IPS-18a (cell line): ENCODE measurements at regions not wholly inside any gene's neighbourhood (a gene's known extent, or its start where the extent isn't known, plus 50 kb on each side); places are given as distances from the start of the nearest gene placed in this dataset.

Experiments
- H3K27ac ChIP-seq: one replicate; pipeline ENCODE4 v1.5.1; 2013; ENCODE audit warnings: low read length
- H3K27me3 ChIP-seq: one replicate; pipeline ENCODE4 v1.6.1; 2013; ENCODE audit warnings: mild to moderate bottlenecking, low read length; ENCODE audit not compliant: control insufficient read depth, insufficient read depth
- H3K36me3 ChIP-seq: one replicate; pipeline ENCODE4 v1.6.1; 2013; ENCODE audit warnings: low read depth, low read length; ENCODE audit not compliant: control insufficient read depth
- H3K4me1 ChIP-seq: one replicate; pipeline ENCODE4 v1.6.1; 2013; ENCODE audit warnings: low read depth, low read length; ENCODE audit not compliant: control insufficient read depth
- H3K4me3 ChIP-seq: one replicate; pipeline ENCODE4 v1.5.1; 2013; ENCODE audit warnings: low read length
- H3K9ac ChIP-seq: one replicate; pipeline ENCODE4 v1.6.1; 2013; ENCODE audit warnings: mild to moderate bottlenecking, low read length, moderate library complexity
- H3K9me3 ChIP-seq: one replicate; pipeline ENCODE4 v1.6.1; 2013; ENCODE audit warnings: low read depth, low read length; ENCODE audit not compliant: control insufficient read depth

GRCh38 chr10:8581521-8582225 is 527.2 kb downstream of the GATA3 start:
- no peak overlapping the region for H3K4me3 ChIP-seq
- no peaks in the 10 kb centered on the region for H3K4me1 ChIP-seq
- H3K27ac ChIP-seq, result no peak overlapping the region
- no peak overlapping the region for H3K9ac ChIP-seq
- H3K9me3 ChIP-seq, result no peaks in the 10 kb centered on the region
- H3K27me3 ChIP-seq, result no peaks in the 10 kb centered on the region
- H3K36me3 ChIP-seq, result no peaks in the 10 kb centered on the region

GRCh38 chr10:8583096-8583495 is 528.6 kb downstream of the GATA3 start:
- no peaks in the 10 kb centered on the region for H3K27me3 ChIP-seq
- H3K9me3 ChIP-seq, result no peaks in the 10 kb centered on the region
- H3K4me3 ChIP-seq, result no peak overlapping the region
- H3K9ac ChIP-seq, result no peak overlapping the region
- H3K36me3 ChIP-seq, result no peaks in the 10 kb centered on the region
- H3K4me1 ChIP-seq, result no peaks in the 10 kb centered on the region
- no peak overlapping the region for H3K27ac ChIP-seq

GRCh38 chr10:8584666-8585065 is 530.2 kb downstream of the GATA3 start:
- H3K4me1 ChIP-seq, result no peaks in the 10 kb centered on the region
- no peak overlapping the region for H3K4me3 ChIP-seq
- H3K9ac ChIP-seq, result no peak overlapping the region
- no peaks in the 10 kb centered on the region for H3K27me3 ChIP-seq
- no peaks in the 10 kb centered on the region for H3K9me3 ChIP-seq
- no peaks in the 10 kb centered on the region for H3K36me3 ChIP-seq
- no peak overlapping the region for H3K27ac ChIP-seq

GRCh38 chr10:8586504-8586903 is 532.0 kb downstream of the GATA3 start:
- no peak overlapping the region for H3K4me3 ChIP-seq
- no peaks in the 10 kb centered on the region for H3K27me3 ChIP-seq
- H3K9ac ChIP-seq, result no peak overlapping the region
- H3K4me1 ChIP-seq, result no peaks in the 10 kb centered on the region
- no peaks in the 10 kb centered on the region for H3K9me3 ChIP-seq
- H3K27ac ChIP-seq, result no peak overlapping the region
- H3K36me3 ChIP-seq, result no peaks in the 10 kb centered on the region

GRCh38 chr10:8588135-8588534 is 533.6 kb downstream of the GATA3 start:
- H3K36me3 ChIP-seq, result no peaks in the 10 kb centered on the region
- no peak overlapping the region for H3K9ac ChIP-seq
- no peak overlapping the region for H3K4me3 ChIP-seq
- H3K27me3 ChIP-seq, result no peaks in the 10 kb centered on the region
- no peaks in the 10 kb centered on the region for H3K9me3 ChIP-seq
- no peak overlapping the region for H3K27ac ChIP-seq
- no peaks in the 10 kb centered on the region for H3K4me1 ChIP-seq

GRCh38 chr10:8590518-8590917 is 536.0 kb downstream of the GATA3 start:
- Histone ChIP-seq H3K27ac (no peak overlapping the region), H3K9ac (no peak overlapping the region), H3K4me3 (no peak overlapping the region), H3K4me1 (no peaks in the 10 kb centered on the region), H3K36me3 (no peaks in the 10 kb centered on the region), H3K9me3 (no peaks in the 10 kb centered on the region), H3K27me3 (no peaks in the 10 kb centered on the region)

GRCh38 chr10:8591640-8592039 is 537.2 kb downstream of the GATA3 start:
- Histone ChIP-seq H3K4me3 (no peak overlapping the region), H3K36me3 (no peaks in the 10 kb centered on the region), H3K27me3 (no peaks in the 10 kb centered on the region), H3K27ac (no peak overlapping the region), H3K4me1 (no peaks in the 10 kb centered on the region), H3K9me3 (no peaks in the 10 kb centered on the region), H3K9ac (no peak overlapping the region)

GRCh38 chr10:8594176-8594575 is 539.7 kb downstream of the GATA3 start:
- Histone ChIP-seq H3K9ac (no peak overlapping the region), H3K9me3 (no peaks in the 10 kb centered on the region), H3K27ac (no peak overlapping the region), H3K36me3 (no peaks in the 10 kb centered on the region), H3K27me3 (no peaks in the 10 kb centered on the region), H3K4me3 (no peak overlapping the region), H3K4me1 (no peaks in the 10 kb centered on the region)

GRCh38 chr10:8594711-8595110 is 540.2 kb downstream of the GATA3 start:
- Histone ChIP-seq H3K4me3 (no peak overlapping the region), H3K4me1 (no peaks in the 10 kb centered on the region), H3K27me3 (no peaks in the 10 kb centered on the region), H3K9me3 (no peaks in the 10 kb centered on the region), H3K9ac (no peak overlapping the region), H3K27ac (no peak overlapping the region), H3K36me3 (no peaks in the 10 kb centered on the region)

- Histone ChIP-seq H3K4me3 (no peak overlapping the region), H3K36me3 (no peaks in the 10 kb centered on the region), H3K27me3 (no peaks in the 10 kb centered on the region), H3K9ac (no peak overlapping the region), H3K9me3 (no peaks in the 10 kb centered on the region), H3K27ac (no peak overlapping the region), H3K4me1 (no peaks in the 10 kb centered on the region)
Observed at GRCh38 chr10:8595140-8595539, 540.7 kb downstream of the GATA3 start.

- no peaks in the 10 kb centered on the region for H3K9me3 ChIP-seq
Observed at GRCh38 chr10:8596929-8597472, 542.5 kb downstream of the GATA3 start.

GRCh38 chr10:8600192-8600591 is 545.7 kb downstream of the GATA3 start:
- H3K4me1 ChIP-seq, result no peaks in the 10 kb centered on the region
- H3K9ac ChIP-seq, result no peak overlapping the region
- no peak overlapping the region for H3K4me3 ChIP-seq
- no peak overlapping the region for H3K27ac ChIP-seq
- no peaks in the 10 kb centered on the region for H3K9me3 ChIP-seq
- no peaks in the 10 kb centered on the region for H3K27me3 ChIP-seq
- H3K36me3 ChIP-seq, result no peaks in the 10 kb centered on the region

More at GRCh38 chr10:8596929-8597472, 542.5 kb downstream of the GATA3 start:
- Histone ChIP-seq H3K27ac (no peak overlapping the region), H3K4me3 (no peak overlapping the region), H3K27me3 (no peaks in the 10 kb centered on the region), H3K4me1 (no peaks in the 10 kb centered on the region), H3K36me3 (no peaks in the 10 kb centered on the region), H3K9ac (no peak overlapping the region)
